ENCODE measurements at regions not wholly inside any gene's neighbourhood (a gene's known extent, or its start where the extent isn't known, plus 50 kb on each side); places are given as distances from the start of the nearest gene placed in this dataset.

DNA sequence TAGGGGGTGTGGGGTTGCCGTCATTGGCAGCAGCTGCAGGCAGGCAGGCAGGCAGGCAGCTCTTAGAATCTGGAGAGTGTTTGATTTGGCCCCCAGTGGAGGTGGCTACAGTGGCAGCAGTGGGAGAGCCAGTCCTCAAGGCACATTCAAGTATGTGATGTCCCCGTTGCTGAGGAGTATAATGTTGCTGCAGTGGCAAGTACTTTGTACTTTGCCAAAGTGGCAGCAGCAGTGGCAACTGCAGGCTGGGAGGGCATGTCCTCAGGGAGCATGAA is 147.1 kb downstream of the PAPOLA start:
- TF ChIP-seq, protein P1, sequence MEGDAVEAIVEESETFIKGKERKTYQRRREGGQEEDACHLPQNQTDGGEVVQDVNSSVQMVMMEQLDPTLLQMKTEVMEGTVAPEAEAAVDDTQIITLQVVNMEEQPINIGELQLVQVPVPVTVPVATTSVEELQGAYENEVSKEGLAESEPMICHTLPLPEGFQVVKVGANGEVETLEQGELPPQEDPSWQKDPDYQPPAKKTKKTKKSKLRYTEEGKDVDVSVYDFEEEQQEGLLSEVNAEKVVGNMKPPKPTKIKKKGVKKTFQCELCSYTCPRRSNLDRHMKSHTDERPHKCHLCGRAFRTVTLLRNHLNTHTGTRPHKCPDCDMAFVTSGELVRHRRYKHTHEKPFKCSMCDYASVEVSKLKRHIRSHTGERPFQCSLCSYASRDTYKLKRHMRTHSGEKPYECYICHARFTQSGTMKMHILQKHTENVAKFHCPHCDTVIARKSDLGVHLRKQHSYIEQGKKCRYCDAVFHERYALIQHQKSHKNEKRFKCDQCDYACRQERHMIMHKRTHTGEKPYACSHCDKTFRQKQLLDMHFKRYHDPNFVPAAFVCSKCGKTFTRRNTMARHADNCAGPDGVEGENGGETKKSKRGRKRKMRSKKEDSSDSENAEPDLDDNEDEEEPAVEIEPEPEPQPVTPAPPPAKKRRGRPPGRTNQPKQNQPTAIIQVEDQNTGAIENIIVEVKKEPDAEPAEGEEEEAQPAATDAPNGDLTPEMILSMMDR (IDR thresholded peaks at IDR 0.05 in 2 of 3, conservative IDR thresholded peaks at IDR 0.05 in 1 of 3; ENCODE audit: borderline replicate concordance in 1 of 3, insufficient read depth in 1 of 3, low read depth in 2 of 3, low read length in 2 of 3), result no peak
- TF ChIP-seq POLR2A (IDR thresholded peaks at IDR 0.05; ENCODE audit: borderline replicate concordance, extremely low read depth, insufficient read depth, insufficient read length), result no peak
- no peak for TF ChIP-seq POLR2AphosphoS5 (IDR thresholded peaks at IDR 0.05; ENCODE audit: low read depth, low read length)
- TF ChIP-seq, protein P2, sequence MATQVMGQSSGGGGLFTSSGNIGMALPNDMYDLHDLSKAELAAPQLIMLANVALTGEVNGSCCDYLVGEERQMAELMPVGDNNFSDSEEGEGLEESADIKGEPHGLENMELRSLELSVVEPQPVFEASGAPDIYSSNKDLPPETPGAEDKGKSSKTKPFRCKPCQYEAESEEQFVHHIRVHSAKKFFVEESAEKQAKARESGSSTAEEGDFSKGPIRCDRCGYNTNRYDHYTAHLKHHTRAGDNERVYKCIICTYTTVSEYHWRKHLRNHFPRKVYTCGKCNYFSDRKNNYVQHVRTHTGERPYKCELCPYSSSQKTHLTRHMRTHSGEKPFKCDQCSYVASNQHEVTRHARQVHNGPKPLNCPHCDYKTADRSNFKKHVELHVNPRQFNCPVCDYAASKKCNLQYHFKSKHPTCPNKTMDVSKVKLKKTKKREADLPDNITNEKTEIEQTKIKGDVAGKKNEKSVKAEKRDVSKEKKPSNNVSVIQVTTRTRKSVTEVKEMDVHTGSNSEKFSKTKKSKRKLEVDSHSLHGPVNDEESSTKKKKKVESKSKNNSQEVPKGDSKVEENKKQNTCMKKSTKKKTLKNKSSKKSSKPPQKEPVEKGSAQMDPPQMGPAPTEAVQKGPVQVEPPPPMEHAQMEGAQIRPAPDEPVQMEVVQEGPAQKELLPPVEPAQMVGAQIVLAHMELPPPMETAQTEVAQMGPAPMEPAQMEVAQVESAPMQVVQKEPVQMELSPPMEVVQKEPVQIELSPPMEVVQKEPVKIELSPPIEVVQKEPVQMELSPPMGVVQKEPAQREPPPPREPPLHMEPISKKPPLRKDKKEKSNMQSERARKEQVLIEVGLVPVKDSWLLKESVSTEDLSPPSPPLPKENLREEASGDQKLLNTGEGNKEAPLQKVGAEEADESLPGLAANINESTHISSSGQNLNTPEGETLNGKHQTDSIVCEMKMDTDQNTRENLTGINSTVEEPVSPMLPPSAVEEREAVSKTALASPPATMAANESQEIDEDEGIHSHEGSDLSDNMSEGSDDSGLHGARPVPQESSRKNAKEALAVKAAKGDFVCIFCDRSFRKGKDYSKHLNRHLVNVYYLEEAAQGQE (IDR thresholded peaks at IDR 0.05; ENCODE audit: low read depth), result no peak
- TF ChIP-seq EZH2 (IDR thresholded peaks at IDR 0.05), result no peak
- no peak for TF ChIP-seq ELF1 (IDR thresholded peaks at IDR 0.05; ENCODE audit: borderline replicate concordance, low read depth)
- TF ChIP-seq, protein P3, sequence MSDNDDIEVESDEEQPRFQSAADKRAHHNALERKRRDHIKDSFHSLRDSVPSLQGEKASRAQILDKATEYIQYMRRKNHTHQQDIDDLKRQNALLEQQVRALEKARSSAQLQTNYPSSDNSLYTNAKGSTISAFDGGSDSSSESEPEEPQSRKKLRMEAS (IDR thresholded peaks at IDR 0.05), result no peak
